SK-N-SH (cell line): ENCODE measurements at regions not wholly inside any gene's neighbourhood (a gene's known extent, or its start where the extent isn't known, plus 50 kb on each side); places are given as distances from the start of the nearest gene placed in this dataset.

Experiments
- CTCF ChIA-PET: fragments of 300-600, 350-600 bp; formaldehyde crosslinking; extraction: SDS; loops from one replicate; lab custom pipeline; 2021; lab: Yijun Ruan, JAX
- POLR2A ChIA-PET: fragments of 350-600 bp; sonication (Branson Sonifier 250); formaldehyde crosslinking; extraction: SDS; loops from one replicate; lab custom pipeline; 2020; ENCODE audit warnings: antibody characterized with exemption, inconsistent platforms; lab: Yijun Ruan, JAX
- DNase-seq: peaks from one replicate; pipeline ENCODE4 v3.0.0; 2012
- H2AFZ ChIP-seq: fragments of 200-600 bp; sonication (generic); 2 replicates; pipeline ENCODE4 v1.8.1; 2016; ENCODE audit warnings: antibody characterized with exemption, mild to moderate bottlenecking, low read depth
- H3F3A ChIP-seq: fragments of 200-600 bp; sonication (generic); replicated peaks from 2 replicates; pipeline ENCODE3; 2016; ENCODE audit warnings: antibody characterized with exemption, mild to moderate bottlenecking; ENCODE audit not compliant: insufficient read depth
- H3K27ac ChIP-seq, 2 experiments: fragments of 200-500 bp in 1 of 2; fragments of 200-600 bp in 1 of 2; sonication (Bioruptor generic) in 1 of 2; sonication (generic), shearing (Covaris generic) in 1 of 2; 2 replicates each; pipeline versions ENCODE4 v1.5.1 to v1.6.1; 2014 to 2016; ENCODE audit warnings: low read depth in 2 of 2, inconsistent platforms in 1 of 2, low read length in 1 of 2, mild to moderate bottlenecking in 1 of 2, mixed read lengths in 1 of 2
- H3K27me3 ChIP-seq: fragments of 200-600 bp; sonication (generic), shearing (Covaris generic); 2 replicates; pipeline ENCODE4 v1.6.1; 2016; ENCODE audit warnings: mixed run types; ENCODE audit not compliant: insufficient read depth
- H3K36me3 ChIP-seq, 2 experiments: fragments of 200-500 bp in 1 of 2; fragments of 200-600 bp in 1 of 2; sonication (Bioruptor generic) in 1 of 2; sonication (generic) in 1 of 2; replicated peaks in 1 of 2; 2 replicates each; pipeline versions ENCODE3 to v1.5.1; 2014 to 2016; ENCODE audit warnings: low read length in 1 of 2, mild to moderate bottlenecking in 1 of 2; ENCODE audit not compliant: insufficient read depth in 2 of 2, control insufficient read depth in 1 of 2
- H3K4me1 ChIP-seq, 2 experiments: fragments of 200-500 bp in 1 of 2; fragments of 200-600 bp in 1 of 2; sonication (Bioruptor generic) in 1 of 2; sonication (generic), shearing (Covaris generic) in 1 of 2; 2 replicates each; pipeline versions ENCODE4 v1.5.1 to v1.6.1; 2014 to 2016; ENCODE audit warnings: low read depth in 1 of 2, low read length in 1 of 2, mixed run types in 1 of 2; ENCODE audit not compliant: insufficient read depth in 2 of 2, control insufficient read depth in 1 of 2
- H3K4me2 ChIP-seq: fragments of 200-600 bp; sonication (generic), shearing (Covaris generic); 2 replicates; pipeline ENCODE4 v1.6.1; 2017; ENCODE audit warnings: mixed run types
- H3K4me3 ChIP-seq, 2 experiments: fragments of 200-500 bp in 1 of 2; fragments of 200-600 bp in 1 of 2; sonication (Bioruptor generic) in 1 of 2; sonication (generic), shearing (Covaris generic) in 1 of 2; 2 replicates each; pipeline versions ENCODE4 v1.5.1 to v1.8.1; 2014 to 2016; ENCODE audit warnings: low read depth in 2 of 2, inconsistent platforms in 1 of 2, low read length in 1 of 2, mild to moderate bottlenecking in 1 of 2, mixed read lengths in 1 of 2, moderate library complexity in 1 of 2
- H3K79me2 ChIP-seq: fragments of 200-600 bp; sonication (generic); 2 replicates; pipeline ENCODE4 v1.8.1; 2017; ENCODE audit warnings: mild to moderate bottlenecking; ENCODE audit not compliant: insufficient read depth
- H3K9ac ChIP-seq: fragments of 200-600 bp; sonication (generic); 2 replicates; pipeline ENCODE4 v1.6.1; 2017; ENCODE audit warnings: mixed run types
- H3K9me2 ChIP-seq: fragments of 200-600 bp; sonication (generic); 2 replicates; pipeline ENCODE4 v1.6.1; 2017; ENCODE audit warnings: mixed run types
- H3K9me3 ChIP-seq: fragments of 200-600 bp; sonication (generic); 2 replicates; pipeline ENCODE4 v1.6.1; 2017; ENCODE audit warnings: mixed run types, mild to moderate bottlenecking, moderate library complexity
- H4K20me1 ChIP-seq: fragments of 200-600 bp; sonication (generic); 2 replicates; pipeline ENCODE4 v1.6.1; 2017; ENCODE audit warnings: mild to moderate bottlenecking, mixed run types; ENCODE audit not compliant: insufficient read depth
- FOXM1 ChIP-seq: IDR thresholded peaks from 2 replicates; pipeline ENCODE4 v1.4.0; 2012; ENCODE audit warnings: low read depth, mild to moderate bottlenecking
- GABPA ChIP-seq: IDR thresholded peaks from 2 replicates; pipeline ENCODE4 v1.4.0; 2012; ENCODE audit warnings: low read depth, mild to moderate bottlenecking
- NFIC ChIP-seq: IDR thresholded peaks from 2 replicates; pipeline ENCODE4 v1.4.0; 2012; ENCODE audit warnings: borderline replicate concordance
- RAD21 ChIP-seq: IDR thresholded peaks from 2 replicates; pipeline ENCODE4 v1.6.1; 2012; ENCODE audit warnings: mild to moderate bottlenecking, low read length
- SIN3A ChIP-seq: IDR thresholded peaks from 2 replicates; pipeline ENCODE4 v1.6.1; 2012; ENCODE audit warnings: low read depth, mild to moderate bottlenecking, low read length, moderate library complexity, borderline replicate concordance
- SMC3 ChIP-seq: IDR thresholded peaks from 2 replicates; pipeline ENCODE4 v1.6.1; 2012; ENCODE audit warnings: low read depth, low read length, improper control_type of control experiment
- TCF12 ChIP-seq: IDR thresholded peaks from 2 replicates; pipeline ENCODE4 v1.4.0; 2012
- TEAD4 ChIP-seq: IDR thresholded peaks from 2 replicates; pipeline ENCODE4 v1.4.0; 2012; ENCODE audit warnings: mild to moderate bottlenecking, borderline replicate concordance; ENCODE audit not compliant: insufficient read depth
- USF1 ChIP-seq: IDR thresholded peaks from 2 replicates; pipeline ENCODE4 v1.4.0; 2012; ENCODE audit warnings: low read depth, borderline replicate concordance
- USF2 ChIP-seq: fragments of 150-350 bp; IDR thresholded peaks from 2 replicates; pipeline ENCODE4 v1.6.1; 2017; ENCODE audit warnings: antibody characterized with exemption, low read length, low read depth, borderline replicate concordance
- WGBS: methylation state at CpG from one replicate; pipeline ENCODE4 v1.1.6; 2017; ENCODE audit warnings: low lambda C conversion rate; 5-methylcytosine and 5-hydroxymethylcytosine counted together
- TF ChIP-seq, protein P1 (sequence below): IDR thresholded peaks from 2 replicates; pipeline ENCODE4; 2012
- TF ChIP-seq, protein P2 (sequence below): fragments of 200-600 bp; sonication (generic); IDR thresholded peaks from 2 replicates; pipeline ENCODE4 v1.6.1; 2017; ENCODE audit warnings: antibody characterized with exemption, mild to moderate bottlenecking, moderate library complexity

DNA sequence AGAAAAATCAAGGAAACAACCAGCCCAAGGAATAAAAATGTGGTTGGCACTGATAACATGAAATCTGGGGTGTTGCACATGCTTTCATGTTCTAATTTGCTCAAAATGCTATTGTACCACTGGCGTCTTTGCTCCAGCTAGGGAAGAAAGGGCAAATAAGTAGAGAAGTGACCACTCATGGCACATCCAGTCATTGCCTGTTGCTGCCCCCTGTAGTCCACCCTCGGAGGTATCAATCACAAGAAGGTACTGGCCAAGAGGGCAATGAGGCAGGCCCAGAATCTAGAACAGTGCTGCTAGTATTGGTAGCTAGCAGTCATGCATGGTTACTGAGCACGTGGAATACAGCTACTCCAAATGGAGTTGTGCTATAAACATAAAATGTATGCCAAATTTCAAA, 213.4 kb downstream of the CDCA7 start:
- Histone ChIP-seq H3K27me3 (no peaks in the 10 kb centered on the region), H3K9ac (no peak overlapping the region), H4K20me1 (no peaks in the 10 kb centered on the region), H3K9me3 (no peaks in the 10 kb centered on the region), H3K79me2 (no peaks in the 10 kb centered on the region), H3F3A (no peaks in the 10 kb centered on the region), H3K4me1 (peaks cover 0 to 2% of the 10 kb centered on the region in 2 experiments; a peak in 2 of 4 replicates), H3K4me2 (no peak overlapping the region), H3K4me3 (no peak overlapping the region), H3K9me2 (no peaks in the 10 kb centered on the region), H3K27ac (no peak overlapping the region), H3K36me3 (no peaks in the 10 kb centered on the region), H2AFZ (no peak overlapping the region)
- WGBS = 42% methylated on average over 3 of the region's 3 CpGs
- DNase-seq = peak; percentile 6
- CTCF ChIA-PET = interaction anchor here (0.7 to 3.0 kb wide), 8 partner anchors 10 to 1812 kb away, joined by 3 to 21 read pairs (median 3); no protein-coding TSS in a partner anchor
- POLR2A ChIA-PET = no interaction called here
- peak; percentile 39 for TF ChIP-seq SMC3
- no peak for TF ChIP-seq TEAD4
- TF ChIP-seq, protein P1, sequence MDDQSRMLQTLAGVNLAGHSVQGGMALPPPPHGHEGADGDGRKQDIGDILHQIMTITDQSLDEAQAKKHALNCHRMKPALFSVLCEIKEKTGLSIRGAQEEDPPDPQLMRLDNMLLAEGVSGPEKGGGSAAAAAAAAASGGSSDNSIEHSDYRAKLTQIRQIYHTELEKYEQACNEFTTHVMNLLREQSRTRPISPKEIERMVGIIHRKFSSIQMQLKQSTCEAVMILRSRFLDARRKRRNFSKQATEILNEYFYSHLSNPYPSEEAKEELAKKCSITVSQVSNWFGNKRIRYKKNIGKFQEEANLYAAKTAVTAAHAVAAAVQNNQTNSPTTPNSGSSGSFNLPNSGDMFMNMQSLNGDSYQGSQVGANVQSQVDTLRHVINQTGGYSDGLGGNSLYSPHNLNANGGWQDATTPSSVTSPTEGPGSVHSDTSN = no peak
- TF ChIP-seq, protein P2, sequence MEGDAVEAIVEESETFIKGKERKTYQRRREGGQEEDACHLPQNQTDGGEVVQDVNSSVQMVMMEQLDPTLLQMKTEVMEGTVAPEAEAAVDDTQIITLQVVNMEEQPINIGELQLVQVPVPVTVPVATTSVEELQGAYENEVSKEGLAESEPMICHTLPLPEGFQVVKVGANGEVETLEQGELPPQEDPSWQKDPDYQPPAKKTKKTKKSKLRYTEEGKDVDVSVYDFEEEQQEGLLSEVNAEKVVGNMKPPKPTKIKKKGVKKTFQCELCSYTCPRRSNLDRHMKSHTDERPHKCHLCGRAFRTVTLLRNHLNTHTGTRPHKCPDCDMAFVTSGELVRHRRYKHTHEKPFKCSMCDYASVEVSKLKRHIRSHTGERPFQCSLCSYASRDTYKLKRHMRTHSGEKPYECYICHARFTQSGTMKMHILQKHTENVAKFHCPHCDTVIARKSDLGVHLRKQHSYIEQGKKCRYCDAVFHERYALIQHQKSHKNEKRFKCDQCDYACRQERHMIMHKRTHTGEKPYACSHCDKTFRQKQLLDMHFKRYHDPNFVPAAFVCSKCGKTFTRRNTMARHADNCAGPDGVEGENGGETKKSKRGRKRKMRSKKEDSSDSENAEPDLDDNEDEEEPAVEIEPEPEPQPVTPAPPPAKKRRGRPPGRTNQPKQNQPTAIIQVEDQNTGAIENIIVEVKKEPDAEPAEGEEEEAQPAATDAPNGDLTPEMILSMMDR = peak; percentile 32; the same call in 1 of the 2 replicates
- no peak for TF ChIP-seq SIN3A
- TF ChIP-seq RAD21 = peak; percentile 43
- no peak for TF ChIP-seq NFIC
- TF ChIP-seq USF1 = no peak
- TF ChIP-seq USF2 = no peak

DNA sequence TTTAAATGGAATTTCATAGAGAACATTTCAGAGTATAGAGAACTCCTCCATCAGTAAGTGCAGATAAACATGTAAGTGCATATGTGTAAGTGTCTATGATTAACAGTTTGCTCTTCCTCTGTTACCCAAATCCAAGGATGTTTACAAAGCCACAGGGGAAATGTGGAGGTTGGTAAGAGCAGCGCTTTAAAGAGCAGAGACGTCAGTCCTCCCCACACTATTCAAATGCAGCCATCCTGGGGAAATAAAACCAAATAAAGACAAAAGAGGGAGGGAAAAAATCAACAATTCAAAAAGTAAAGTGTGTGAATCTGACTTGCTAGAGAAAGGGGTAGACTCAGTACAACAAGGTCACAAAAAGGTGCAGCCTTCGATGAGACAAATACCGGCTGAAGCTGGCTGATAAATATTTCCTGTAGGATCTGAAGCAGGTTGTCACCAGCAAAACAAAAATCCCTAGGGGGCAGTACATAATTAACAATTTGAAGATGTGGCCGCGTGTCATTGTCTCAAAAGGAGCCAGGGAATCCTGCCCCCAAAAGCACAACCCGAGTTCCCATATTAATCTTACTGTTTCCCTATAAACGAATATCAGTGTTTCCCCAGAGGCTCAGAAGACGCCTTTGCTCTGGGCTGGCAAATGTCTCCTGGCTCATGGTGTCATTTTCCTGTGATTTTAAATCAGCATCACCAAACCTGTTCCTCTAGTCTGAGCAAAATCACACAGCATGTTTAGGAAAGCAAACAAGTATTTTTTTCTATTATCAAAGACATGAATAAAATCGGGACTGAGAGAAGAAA, 216.5 kb downstream of the CDCA7 start:
- Histone ChIP-seq H3K4me2 (peak overlapping the region; percentile 4; the same call in 1 of the 2 replicates), H2AFZ (no peak overlapping the region), H3K27ac (no peak overlapping the region), H3K9me2 (no peaks in the 10 kb centered on the region), H3F3A (no peaks in the 10 kb centered on the region), H3K4me1 (peaks cover 0 to 2% of the 10 kb centered on the region in 2 experiments; a peak in 2 of 4 replicates), H3K4me3 (no peak overlapping the region), H3K27me3 (no peaks in the 10 kb centered on the region), H4K20me1 (no peaks in the 10 kb centered on the region), H3K36me3 (no peaks in the 10 kb centered on the region), H3K79me2 (no peaks in the 10 kb centered on the region), H3K9ac (no peak overlapping the region), H3K9me3 (no peaks in the 10 kb centered on the region)
- ChIA-PET POLR2A (no interaction called here), CTCF (interaction anchor here (0.7 to 1.6 kb wide), 4 partner anchors 12 to 771 kb away, joined by 3 read pairs; no protein-coding TSS in a partner anchor)
- WGBS = 34% methylated on average over 8 of the region's 10 CpGs
- TF ChIP-seq SMC3 = peak; percentile 52
- no peak for TF ChIP-seq FOXM1
- TF ChIP-seq, protein P2 = peak; percentile 56
- no peak for TF ChIP-seq TCF12
- peak; percentile 69 for TF ChIP-seq RAD21
- no peak for TF ChIP-seq TEAD4
- no peak for TF ChIP-seq GABPA
- peak; percentile 30 for DNase-seq
